A673 (cell line): ENCODE measurements at regions not wholly inside any gene's neighbourhood (a gene's known extent, or its start where the extent isn't known, plus 50 kb on each side); places are given as distances from the start of the nearest gene placed in this dataset.

Experiments used
- BruUV-seq: library from RNA; stranded (reverse); fragments of 400-500 nt; replicated peaks from 2 replicates; lab custom pipeline; 2021; lab: Mats Ljungman, UMichigan
- CTCF ChIA-PET: fragments of 300-600 bp; sonication (Branson Sonifier 250); formaldehyde crosslinking; loops from one replicate; lab custom pipeline; 2022; ENCODE audit warnings: antibody characterized with exemption; lab: Charles Lee
- POLR2A ChIA-PET: fragments of 300-600 bp; sonication (Branson Sonifier 250); formaldehyde crosslinking; loops from one replicate; lab custom pipeline; 2022; ENCODE audit warnings: antibody characterized with exemption; ENCODE audit not compliant: low non-redundant PET; lab: Charles Lee
- DNase-seq: peaks from one replicate; pipeline ENCODE4 v3.0.0-alpha.2; 2015; ENCODE audit warnings: low spot score
- H3K27ac ChIP-seq: fragments of 200-600 bp; sonication (generic); 2 replicates; pipeline ENCODE4 v1.5.1; 2016; ENCODE audit warnings: mixed run types, low read depth, mild to moderate bottlenecking, mixed read lengths, antibody characterized with exemption, low read length; ENCODE audit not compliant: poor library complexity, severe bottlenecking
- H3K27me3 ChIP-seq: fragments of 200-600 bp; sonication (generic); replicated peaks from 2 replicates; pipeline ENCODE4 v1.6.1; 2017; ENCODE audit warnings: mixed run types, low read depth, mild to moderate bottlenecking, mixed read lengths, antibody characterized with exemption, low read length; ENCODE audit not compliant: insufficient read depth, poor library complexity
- H3K36me3 ChIP-seq: fragments of 200-600 bp; sonication (generic); 2 replicates; pipeline ENCODE4 v1.6.1; 2016; ENCODE audit warnings: mixed run types, mild to moderate bottlenecking, mixed read lengths, antibody characterized with exemption, low read length; ENCODE audit not compliant: insufficient read depth, poor library complexity, severe bottlenecking
- H3K4me1 ChIP-seq: fragments of 200-600 bp; sonication (generic); 2 replicates; pipeline ENCODE4 v1.6.1; 2017; ENCODE audit warnings: mixed run types, mild to moderate bottlenecking, mixed read lengths, antibody characterized with exemption, low read length; ENCODE audit not compliant: insufficient read depth, poor library complexity, severe bottlenecking
- H3K4me3 ChIP-seq: fragments of 200-600 bp; sonication (generic); 2 replicates; pipeline ENCODE4 v1.5.1; 2016; ENCODE audit warnings: low read depth, mixed run types, mild to moderate bottlenecking, mixed read lengths, low read length; ENCODE audit not compliant: poor library complexity, severe bottlenecking
- H3K9me3 ChIP-seq: fragments of 200-600 bp; sonication (generic); 2 replicates; pipeline ENCODE4 v1.6.1; 2016; ENCODE audit warnings: mixed run types, low read depth, mild to moderate bottlenecking, mixed read lengths, antibody characterized with exemption, low read length; ENCODE audit not compliant: poor library complexity, severe bottlenecking
- CTCF ChIP-seq: fragments of 300-800, 200-600 bp; sonication (generic); conservative IDR thresholded peaks from 2 replicates; pipeline ENCODE4 v1.5.1; 2017; ENCODE audit warnings: low read depth, mild to moderate bottlenecking, antibody characterized with exemption, low read length, moderate library complexity, mixed read lengths
- EZH2 ChIP-seq: fragments of 200-600 bp; sonication (generic); IDR thresholded peaks from 2 replicates; pipeline ENCODE4 v1.6.1; 2017; ENCODE audit warnings: borderline replicate concordance, low read depth, mild to moderate bottlenecking, mixed read lengths, antibody characterized with exemption, low read length; ENCODE audit not compliant: poor library complexity, severe bottlenecking
- intact Hi-C: fragments of 100-400 bp; cut with micrococcal nuclease; formaldehyde crosslinking; loops from one replicate; pipeline ENCODE4 v1.10.0; 2022; ENCODE audit not compliant: unreplicated experiment

- no peak for DNase-seq
- H3K9me3 ChIP-seq = no peaks in the 10 kb centered on the region
- ChIA-PET POLR2A (no interaction called here), CTCF (no interaction called here)
- no peaks in the 10 kb centered on the region for H3K27me3 ChIP-seq
- intact Hi-C loops = no loop called here
- H3K36me3 ChIP-seq = no peaks in the 10 kb centered on the region
- TF ChIP-seq EZH2 (no peak), CTCF (no peak)
- H3K27ac ChIP-seq = no peak overlapping the region
- no TSS peak for BruUV-seq
- H3K4me1 ChIP-seq = no peaks in the 10 kb centered on the region
- no peak overlapping the region for H3K4me3 ChIP-seq
Observed at GRCh38 chr4:58646126-58646525, 1535.9 kb upstream of the IGFBP7 start.

- CTCF ChIA-PET = no interaction called here
- Histone ChIP-seq H3K27me3 (no peaks in the 10 kb centered on the region), H3K9me3 (no peaks in the 10 kb centered on the region), H3K27ac (no peak overlapping the region), H3K4me1 (no peaks in the 10 kb centered on the region), H3K4me3 (no peak overlapping the region), H3K36me3 (no peaks in the 10 kb centered on the region)
- intact Hi-C loops = no loop called here
- TF ChIP-seq EZH2 (no peak), CTCF (no peak)
- DNase-seq = no peak
- BruUV-seq = no TSS peak
- POLR2A ChIA-PET = no interaction called here
Observed at GRCh38 chr4:58644549-58644948, 1534.4 kb upstream of the IGFBP7 start.

GRCh38 chr4:58636381-58636780, 1526.2 kb upstream of the IGFBP7 start:
- ChIA-PET POLR2A (no interaction called here), CTCF (no interaction called here)
- H3K4me3 ChIP-seq = no peak overlapping the region
- intact Hi-C loops = no loop called here
- no peaks in the 10 kb centered on the region for H3K36me3 ChIP-seq
- no peak for TF ChIP-seq EZH2
- TF ChIP-seq CTCF = no peak
- H3K9me3 ChIP-seq = no peaks in the 10 kb centered on the region
- no peaks in the 10 kb centered on the region for H3K27me3 ChIP-seq
- no peak overlapping the region for H3K27ac ChIP-seq
- BruUV-seq = no TSS peak
- no peaks in the 10 kb centered on the region for H3K4me1 ChIP-seq
- no peak for DNase-seq
